ENCODE measurements at regions not wholly inside any gene's neighbourhood (a gene's known extent, or its start where the extent isn't known, plus 50 kb on each side); places are given as distances from the start of the nearest gene placed in this dataset.

- TF ChIP-seq ZNF583 (CRISPR knock-in tag; IDR thresholded peaks at IDR 0.05): no peak
- TF ChIP-seq ZEB2 (IDR thresholded peaks at IDR 0.05): no peak
- TF ChIP-seq ZNF57 (CRISPR knock-in tag; IDR thresholded peaks at IDR 0.05): no peak
- no peak for TF ChIP-seq FOXP4 (CRISPR knock-in tag; IDR thresholded peaks at IDR 0.05; ENCODE audit: borderline replicate concordance)
- TF ChIP-seq RBM14 (IDR thresholded peaks at IDR 0.05; ENCODE audit: borderline replicate concordance, insufficient read depth, low read depth, low read length): no peak
- TF ChIP-seq POLR2A (conservative IDR thresholded peaks at IDR 0.05): no peak
- TF ChIP-seq STAT5A (IDR thresholded peaks at IDR 0.05; ENCODE audit: borderline replicate concordance, low read length): no peak
Measured at GRCh38 chr16:60285794-60286193, 1551.7 kb upstream of the GOT2 start (continued).

DNA sequence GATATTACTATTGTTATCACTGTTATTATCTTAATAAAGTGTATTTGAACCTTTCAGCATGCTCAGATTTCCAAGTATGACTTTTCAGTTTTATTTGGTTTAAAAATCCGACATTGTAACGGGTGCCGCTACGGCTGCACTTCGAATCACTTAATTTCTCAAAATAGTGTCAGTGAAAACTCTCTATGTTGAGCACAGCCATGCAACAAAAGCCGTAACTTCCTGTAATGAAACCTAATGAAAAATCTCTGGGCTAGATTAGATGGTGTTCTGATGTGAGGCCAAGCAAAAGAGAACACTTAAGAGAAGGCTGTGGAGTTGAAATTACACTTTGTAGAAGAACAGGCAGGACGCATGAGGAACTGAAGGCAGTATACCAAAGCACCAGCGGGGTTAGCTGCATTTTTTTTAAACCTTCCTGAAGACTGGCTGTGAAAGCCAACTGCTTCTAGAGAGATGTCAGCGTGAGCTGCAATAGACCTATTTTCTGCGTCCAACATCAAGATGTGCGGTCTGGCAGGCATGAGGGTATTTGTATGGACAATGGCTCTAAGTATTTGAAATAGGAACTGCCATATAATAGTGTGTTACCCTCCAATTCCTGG lies 1545.0 kb upstream of the GOT2 start:
- no peak for ATAC-seq
- Histone ChIP-seq H3K36me3 (ENCODE audit: control insufficient read depth, insufficient read depth, low read length) (no peaks in the 10 kb centered on the region), H3K27me3 (ENCODE audit: control insufficient read depth in 2 of 2, insufficient read depth in 2 of 2, low read length in 2 of 2) (no peaks in the 10 kb centered on the region), H3K4me2 (ENCODE audit: insufficient read depth, low read length) (no peak overlapping the region), H3K9ac (ENCODE audit: insufficient read depth in 1 of 2, low read depth in 2 of 2, low read length in 2 of 2) (no peak overlapping the region), H2AFZ (ENCODE audit: low read depth, low read length) (no peak overlapping the region), H4K20me1 (replicated peaks; ENCODE audit: control insufficient read depth, insufficient read depth, low read length) (no peaks in the 10 kb centered on the region), H3K4me3 (no peak overlapping the region), H3K9me1 (ENCODE audit: control insufficient read depth, insufficient read depth, low read length) (no peaks in the 10 kb centered on the region), H3K27ac (ENCODE audit: extremely low read depth, low read depth, low read length) (no peak overlapping the region), H3K9me3 (replicated peaks; ENCODE audit: control insufficient read depth, insufficient read depth, low read depth, low read length) (no peaks in the 10 kb centered on the region), H3K79me2 (ENCODE audit: control insufficient read depth, insufficient read depth, low read length) (no peaks in the 10 kb centered on the region), H3K4me1 (replicated peaks in 1 of 2; ENCODE audit: control insufficient read depth in 2 of 2, insufficient read depth in 2 of 2, low read length in 2 of 2) (no peaks in the 10 kb centered on the region)
- FAIRE-seq: no peak
- ChIA-PET CTCF (ENCODE audit: low intra/inter-chr PET ratio) (no interaction called here), POLR2A (no interaction called here)
- intact Hi-C loops (cut with micrococcal nuclease) (no loop called here), in situ Hi-C loops (cut with MboI) (no loop called here)
- BruUV-seq (replicated peaks): no TSS peak
- no peak for DNase-seq (ENCODE audit: extremely low read depth in 1 of 4, low spot score in 3 of 4)
- no peak for TF ChIP-seq KAT2B (IDR thresholded peaks at IDR 0.05; ENCODE audit: low read depth, low read length)
- TF ChIP-seq ZNF316 (IDR thresholded peaks at IDR 0.05): no peak
- TF ChIP-seq IRF2 (CRISPR knock-in tag; IDR thresholded peaks at IDR 0.05): no peak
- TF ChIP-seq TCF7L2 (IDR thresholded peaks at IDR 0.05; ENCODE audit: low read depth, low read length): no peak
- no peak for TF ChIP-seq ZNF639 (CRISPR knock-in tag; conservative IDR thresholded peaks at IDR 0.05 in 1 of 2, IDR thresholded peaks at IDR 0.05 in 1 of 2)
- no peak for TF ChIP-seq HMGN3 (IDR thresholded peaks at IDR 0.05; ENCODE audit: borderline replicate concordance, extremely low read depth, insufficient read length, low read depth, low read length)
- TF ChIP-seq U2AF1 (optimal IDR thresholded peaks at IDR 0.05; ENCODE audit: low read depth, low read length): no peak
- TF ChIP-seq MITF (IDR thresholded peaks at IDR 0.05): no peak
- WGBS (ENCODE audit: insufficient coverage, low coverage, missing lambda C conversion rate): 0% methylated on average over 11 of the region's 11 CpGs
